K562 (cell line): ENCODE measurements at regions not wholly inside any gene's neighbourhood (a gene's known extent, or its start where the extent isn't known, plus 50 kb on each side); places are given as distances from the start of the nearest gene placed in this dataset.

Experiments
- MTA3 ChIP-seq: fragments of 450-650 bp; formaldehyde crosslinking; IDR thresholded peaks from 2 replicates; pipeline ENCODE4 v1.6.1; 2017; ENCODE audit warnings: mild to moderate bottlenecking, borderline replicate concordance
- PTTG1 ChIP-seq: fragments of 450-650 bp; IDR thresholded peaks from 2 replicates; pipeline ENCODE4 v1.6.1; 2016; ENCODE audit warnings: low read depth, mild to moderate bottlenecking, missing genetic modification characterization, missing compliant biosample characterization
- SP2 ChIP-seq: IDR thresholded peaks from 2 replicates; pipeline ENCODE4 v1.6.1; 2011; ENCODE audit warnings: mild to moderate bottlenecking, low read depth, low read length, moderate library complexity; ENCODE audit not compliant: poor library complexity, severe bottlenecking; ENCODE audit errors: extremely low read depth
- TF ChIP-seq, protein P1 (sequence below): fragments of 250-450 bp; sonication (Bioruptor Pico); IDR thresholded peaks from 2 replicates; pipeline ENCODE4 v1.4.0; 2020; ENCODE audit warnings: mild to moderate bottlenecking
- TF ChIP-seq, protein P2 (sequence below): fragments of 450-650 bp; formaldehyde crosslinking; IDR thresholded peaks from 2 replicates; pipeline ENCODE4 v1.4.0; 2022; ENCODE audit warnings: missing genetic modification characterization
- TF ChIP-seq, protein P3 (sequence below): sonication (generic); formaldehyde crosslinking; IDR thresholded peaks from 2 replicates; pipeline ENCODE4 v1.8.0; 2022; ENCODE audit warnings: mild to moderate bottlenecking, missing genetic modification reagents

DNA sequence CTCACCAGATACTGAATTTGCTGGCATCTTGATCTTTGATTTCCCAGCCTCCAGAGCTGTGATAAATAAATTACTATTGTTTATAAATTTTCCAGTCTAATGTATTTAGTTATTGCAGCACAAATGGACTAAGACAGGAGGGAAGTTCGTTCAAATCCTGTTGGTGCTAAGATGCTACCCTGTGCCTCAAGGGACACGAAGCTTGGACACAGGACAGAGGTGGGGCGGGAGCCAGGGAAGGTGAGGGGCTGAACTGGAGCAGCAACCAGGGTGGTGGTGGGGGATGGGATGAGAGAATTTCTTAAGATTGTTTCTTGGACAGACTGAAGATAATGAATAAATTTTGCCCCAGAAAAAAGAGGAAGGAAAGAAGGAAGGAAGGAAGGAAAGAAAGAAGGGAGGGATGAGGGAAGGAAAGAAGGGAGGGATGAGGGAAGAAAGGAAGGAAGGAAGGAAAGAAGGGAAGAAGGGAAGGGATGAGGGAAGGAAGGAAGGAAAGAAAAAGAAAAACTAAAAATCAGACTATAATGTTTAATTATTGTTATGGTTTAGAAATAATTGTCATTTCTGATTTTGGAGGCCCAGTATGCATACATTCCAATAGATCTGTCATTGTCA, 127.2 kb downstream of the CDC5L start (continued):
- TF ChIP-seq, protein P1, sequence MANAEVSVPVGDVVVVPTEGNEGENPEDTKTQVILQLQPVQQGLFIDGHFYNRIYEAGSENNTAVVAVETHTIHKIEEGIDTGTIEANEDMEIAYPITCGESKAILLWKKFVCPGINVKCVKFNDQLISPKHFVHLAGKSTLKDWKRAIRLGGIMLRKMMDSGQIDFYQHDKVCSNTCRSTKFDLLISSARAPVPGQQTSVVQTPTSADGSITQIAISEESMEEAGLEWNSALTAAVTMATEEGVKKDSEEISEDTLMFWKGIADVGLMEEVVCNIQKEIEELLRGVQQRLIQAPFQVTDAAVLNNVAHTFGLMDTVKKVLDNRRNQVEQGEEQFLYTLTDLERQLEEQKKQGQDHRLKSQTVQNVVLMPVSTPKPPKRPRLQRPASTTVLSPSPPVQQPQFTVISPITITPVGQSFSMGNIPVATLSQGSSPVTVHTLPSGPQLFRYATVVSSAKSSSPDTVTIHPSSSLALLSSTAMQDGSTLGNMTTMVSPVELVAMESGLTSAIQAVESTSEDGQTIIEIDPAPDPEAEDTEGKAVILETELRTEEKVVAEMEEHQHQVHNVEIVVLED (CRISPR knock-in tag), result no peak
- TF ChIP-seq, protein P2, sequence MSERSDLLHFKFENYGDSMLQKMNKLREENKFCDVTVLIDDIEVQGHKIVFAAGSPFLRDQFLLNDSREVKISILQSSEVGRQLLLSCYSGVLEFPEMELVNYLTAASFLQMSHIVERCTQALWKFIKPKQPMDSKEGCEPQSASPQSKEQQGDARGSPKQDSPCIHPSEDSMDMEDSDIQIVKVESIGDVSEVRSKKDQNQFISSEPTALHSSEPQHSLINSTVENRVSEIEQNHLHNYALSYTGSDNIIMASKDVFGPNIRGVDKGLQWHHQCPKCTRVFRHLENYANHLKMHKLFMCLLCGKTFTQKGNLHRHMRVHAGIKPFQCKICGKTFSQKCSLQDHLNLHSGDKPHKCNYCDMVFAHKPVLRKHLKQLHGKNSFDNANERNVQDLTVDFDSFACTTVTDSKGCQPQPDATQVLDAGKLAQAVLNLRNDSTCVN (CRISPR knock-in tag), result peak; percentile 66; the same call in 1 of the 2 replicates
- TF ChIP-seq MTA3 (no peak), PTTG1 (no peak), SP2 (no peak)
- TF ChIP-seq, protein P3, sequence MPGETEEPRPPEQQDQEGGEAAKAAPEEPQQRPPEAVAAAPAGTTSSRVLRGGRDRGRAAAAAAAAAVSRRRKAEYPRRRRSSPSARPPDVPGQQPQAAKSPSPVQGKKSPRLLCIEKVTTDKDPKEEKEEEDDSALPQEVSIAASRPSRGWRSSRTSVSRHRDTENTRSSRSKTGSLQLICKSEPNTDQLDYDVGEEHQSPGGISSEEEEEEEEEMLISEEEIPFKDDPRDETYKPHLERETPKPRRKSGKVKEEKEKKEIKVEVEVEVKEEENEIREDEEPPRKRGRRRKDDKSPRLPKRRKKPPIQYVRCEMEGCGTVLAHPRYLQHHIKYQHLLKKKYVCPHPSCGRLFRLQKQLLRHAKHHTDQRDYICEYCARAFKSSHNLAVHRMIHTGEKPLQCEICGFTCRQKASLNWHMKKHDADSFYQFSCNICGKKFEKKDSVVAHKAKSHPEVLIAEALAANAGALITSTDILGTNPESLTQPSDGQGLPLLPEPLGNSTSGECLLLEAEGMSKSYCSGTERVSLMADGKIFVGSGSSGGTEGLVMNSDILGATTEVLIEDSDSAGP (CRISPR knock-in tag), result no peak
- TF ChIP-seq, all 486 proteins: peak for 4
